ENCODE measurements at regions not wholly inside any gene's neighbourhood (a gene's known extent, or its start where the extent isn't known, plus 50 kb on each side); places are given as distances from the start of the nearest gene placed in this dataset.

GRCh38 chr1:55559161-55559611 lies 344.0 kb upstream of the USP24 start (continued):
- no peak for TF ChIP-seq CHD7 (IDR thresholded peaks at IDR 0.05; ENCODE audit: insufficient replicate concordance, low read length)
- no peak for TF ChIP-seq TAF1 (IDR thresholded peaks at IDR 0.05; ENCODE audit: low read depth, low read length)
- no peak for TF ChIP-seq SIRT6 (IDR thresholded peaks at IDR 0.05; ENCODE audit: low read length)
- no peak for TF ChIP-seq TBP (IDR thresholded peaks at IDR 0.05; ENCODE audit: low read depth, low read length)
- no peak for TF ChIP-seq SP4 (IDR thresholded peaks at IDR 0.05; ENCODE audit: low read length)
- TF ChIP-seq FOSL1 (IDR thresholded peaks at IDR 0.05; ENCODE audit: insufficient read depth, low read depth, low read length), result no peak
- TF ChIP-seq SIN3A (conservative IDR thresholded peaks at IDR 0.05 in 1 of 2, IDR thresholded peaks at IDR 0.05 in 1 of 2; ENCODE audit: low read depth in 1 of 2, low read length in 2 of 2), result no peak
- TF ChIP-seq EZH2 (IDR thresholded peaks at IDR 0.05; ENCODE audit: low read depth, low read length, severe bottlenecking), result no peak
- no peak for TF ChIP-seq SP2 (IDR thresholded peaks at IDR 0.05; ENCODE audit: low read length)
